Stomach (tissue), 8 donors: ENCODE measurements at regions not wholly inside any gene's neighbourhood (a gene's known extent, or its start where the extent isn't known, plus 50 kb on each side); places are given as distances from the start of the nearest gene placed in this dataset.

Experiments used
- DNase-seq, 2 donors: peaks; one replicate each; pipeline versions ENCODE4 v3.0.0 to v3.0.0-alpha.2; 2013 to 2019
- H3K27ac ChIP-seq, 5 donors: fragments of 200-600 bp in 4 of 5; sonication (generic) in 4 of 5; one replicate each; pipeline ENCODE4 v1.5.1; 2013 to 2019; ENCODE audit warnings: mild to moderate bottlenecking in 1 of 5, moderate library complexity in 1 of 5
- H3K27me3 ChIP-seq, 3 donors: fragments of 200-600 bp; sonication (generic); one replicate each; pipeline ENCODE4 v1.5.1; 2017 to 2019; ENCODE audit warnings: mixed run types in 1 of 3
- H3K36me3 ChIP-seq, 4 donors: fragments of 200-600 bp; sonication (generic); 1 replicate in 3 of 4; 2 replicates in 1 of 4; pipeline ENCODE4 v1.5.1; 2016 to 2019
- H3K4me1 ChIP-seq, 4 donors: fragments of 200-600 bp; sonication (generic); one replicate each; pipeline ENCODE4 v1.5.1; 2016 to 2019
- H3K4me3 ChIP-seq, 4 donors: fragments of 200-600 bp; sonication (generic) in 3 of 4; one replicate each; pipeline ENCODE4 v1.5.1; 2016 to 2019; ENCODE audit warnings: mild to moderate bottlenecking in 1 of 4
- H3K9me3 ChIP-seq, 4 donors: fragments of 200-600 bp; sonication (generic); one replicate each; pipeline ENCODE4 v1.5.1; 2016 to 2019
- EP300 ChIP-seq: sonication (generic); formaldehyde crosslinking; IDR thresholded peaks from one replicate; pipeline ENCODE4 v1.6.1; 2017; ENCODE audit warnings: antibody characterized with exemption
- POLR2A ChIP-seq, 4 donors: fragments of 450-650 bp; IDR thresholded peaks; one replicate each; pipeline ENCODE4 v1.6.1; 2016; ENCODE audit warnings: antibody characterized with exemption in 4 of 4, control low read depth in 2 of 4, mild to moderate bottlenecking in 1 of 4, moderate library complexity in 1 of 4
- POLR2AphosphoS5 ChIP-seq, 3 donors: sonication (generic); formaldehyde crosslinking; IDR thresholded peaks; one replicate each; pipeline ENCODE4 v1.6.1; 2016; ENCODE audit warnings: antibody characterized with exemption in 3 of 3
- WGBS, 5 donors: extraction: QIAGEN DNeasy Blood & Tissue Kit in 3 of 5; methylation state at CpG; one replicate each; pipeline versions ENCODE4 v1.1.5 to v1.1.7; 2013 to 2018; 5-methylcytosine and 5-hydroxymethylcytosine counted together
- intact Hi-C: fragments of 100-400 bp; cut with DNase I; formaldehyde crosslinking; loops from one replicate; pipeline ENCODE4 v1.15.1; 2023; ENCODE audit warnings: low total_unique reads
- TF ChIP-seq, protein P1 (sequence below), 7 experiments: fragments of 450-650 bp in 4 of 7; fragments of 200-600 bp in 3 of 7; sonication (generic) in 3 of 7; IDR thresholded peaks; one replicate each; pipeline ENCODE4 v1.5.1; 2016 to 2019; ENCODE audit warnings: antibody characterized with exemption in 7 of 7, control low read depth in 2 of 7, mild to moderate bottlenecking in 1 of 7
- donor health status: healthy with polysubstance abuse.
- donor health status: Bipolar disorder and iron deficiency.
- donor health status: healthy.

- no peak for DNase-seq
- WGBS, 5 donors = 86 to 98% (median 90%) methylated on average over 3 of the region's 3 CpGs
- H3K36me3 ChIP-seq = no peaks in the 10 kb centered on the region
- H3K27ac ChIP-seq = no peak overlapping the region
- H3K27me3 ChIP-seq = no peaks in the 10 kb centered on the region
- H3K4me3 ChIP-seq = no peak overlapping the region
- peaks cover 0 to 7% (median 2%) of the 10 kb centered on the region in 4 donors for H3K9me3 ChIP-seq
- intact Hi-C loops = no loop called here
- TF ChIP-seq, protein P1, sequence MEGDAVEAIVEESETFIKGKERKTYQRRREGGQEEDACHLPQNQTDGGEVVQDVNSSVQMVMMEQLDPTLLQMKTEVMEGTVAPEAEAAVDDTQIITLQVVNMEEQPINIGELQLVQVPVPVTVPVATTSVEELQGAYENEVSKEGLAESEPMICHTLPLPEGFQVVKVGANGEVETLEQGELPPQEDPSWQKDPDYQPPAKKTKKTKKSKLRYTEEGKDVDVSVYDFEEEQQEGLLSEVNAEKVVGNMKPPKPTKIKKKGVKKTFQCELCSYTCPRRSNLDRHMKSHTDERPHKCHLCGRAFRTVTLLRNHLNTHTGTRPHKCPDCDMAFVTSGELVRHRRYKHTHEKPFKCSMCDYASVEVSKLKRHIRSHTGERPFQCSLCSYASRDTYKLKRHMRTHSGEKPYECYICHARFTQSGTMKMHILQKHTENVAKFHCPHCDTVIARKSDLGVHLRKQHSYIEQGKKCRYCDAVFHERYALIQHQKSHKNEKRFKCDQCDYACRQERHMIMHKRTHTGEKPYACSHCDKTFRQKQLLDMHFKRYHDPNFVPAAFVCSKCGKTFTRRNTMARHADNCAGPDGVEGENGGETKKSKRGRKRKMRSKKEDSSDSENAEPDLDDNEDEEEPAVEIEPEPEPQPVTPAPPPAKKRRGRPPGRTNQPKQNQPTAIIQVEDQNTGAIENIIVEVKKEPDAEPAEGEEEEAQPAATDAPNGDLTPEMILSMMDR (IDR thresholded peaks at IDR 0.05) = no peak
- H3K4me1 ChIP-seq = no peaks in the 10 kb centered on the region
Measured at GRCh38 chr3:106540743-106541142, 671.9 kb upstream of the CBLB start.

- 56 to 63% (median 57%) methylated on average over 6 of the region's 6 CpGs for WGBS, 5 donors
Measured at GRCh38 chr3:106542101-106542769, 673.4 kb upstream of the CBLB start.

GRCh38 chr3:106552351-106553043 is 683.7 kb upstream of the CBLB start:
- no peaks in the 10 kb centered on the region for H3K4me1 ChIP-seq

More at GRCh38 chr3:106542101-106542769, 673.4 kb upstream of the CBLB start:
- intact Hi-C loops = no loop called here
- H3K4me3 ChIP-seq = no peak overlapping the region
- H3K36me3 ChIP-seq = no peaks in the 10 kb centered on the region
- DNase-seq = no peak
- no peaks in the 10 kb centered on the region for H3K4me1 ChIP-seq
- H3K27ac ChIP-seq = no peak overlapping the region
- peaks cover 0 to 9% (median 4%) of the 10 kb centered on the region in 4 donors for H3K9me3 ChIP-seq
- no peaks in the 10 kb centered on the region for H3K27me3 ChIP-seq
- TF ChIP-seq EP300 (no peak), POLR2AphosphoS5 (IDR thresholded peaks at IDR 0.05) (no peak), POLR2A (IDR thresholded peaks at IDR 0.05) (no peak)
- TF ChIP-seq, protein P1 (IDR thresholded peaks at IDR 0.05) = no peak

GRCh38 chr3:106560451-106560966 is 691.7 kb upstream of the CBLB start:
- TF ChIP-seq POLR2A (IDR thresholded peaks at IDR 0.05) (no peak), EP300 (no peak), POLR2AphosphoS5 (IDR thresholded peaks at IDR 0.05) (no peak)
- TF ChIP-seq, protein P1 (IDR thresholded peaks at IDR 0.05) = no peak
- Histone ChIP-seq H3K4me1 (no peaks in the 10 kb centered on the region), H3K27ac (no peak overlapping the region), H3K27me3 (no peaks in the 10 kb centered on the region), H3K36me3 (no peaks in the 10 kb centered on the region), H3K4me3 (no peak overlapping the region), H3K9me3 (peaks cover 0 to 8% (median 0%) of the 10 kb centered on the region in 4 donors)
- WGBS, 5 donors = 80 to 91% (median 86%) methylated on average over 3 of the region's 3 CpGs
- no peak for DNase-seq
- intact Hi-C loops = no loop called here

More at GRCh38 chr3:106552351-106553043, 683.7 kb upstream of the CBLB start:
- Histone ChIP-seq H3K36me3 (no peaks in the 10 kb centered on the region), H3K27ac (no peak overlapping the region), H3K4me3 (no peak overlapping the region), H3K9me3 (peaks cover 0 to 8% (median 0%) of the 10 kb centered on the region in 4 donors), H3K27me3 (no peaks in the 10 kb centered on the region)
- 88 to 95% (median 92%) methylated on average over 4 of the region's 4 CpGs for WGBS, 5 donors
- intact Hi-C loops = no loop called here
- TF ChIP-seq POLR2A (IDR thresholded peaks at IDR 0.05) (no peak), POLR2AphosphoS5 (IDR thresholded peaks at IDR 0.05) (no peak), EP300 (no peak)
- TF ChIP-seq, protein P1 (IDR thresholded peaks at IDR 0.05) = no peak
- DNase-seq = no peak
